K562 (cell line): ENCODE measurements at regions not wholly inside any gene's neighbourhood (a gene's known extent, or its start where the extent isn't known, plus 50 kb on each side); places are given as distances from the start of the nearest gene placed in this dataset.

ENCODE experiments used
- ATF3 ChIP-seq, 2 experiments: fragments of 450-650 bp in 1 of 2; sonication (generic) in 1 of 2; formaldehyde crosslinking in 1 of 2; IDR thresholded peaks in 1 of 2; conservative IDR thresholded peaks in 1 of 2; 2 replicates each; pipeline versions ENCODE4 v1.6.1 to v1.8.1; 2016 to 2023; ENCODE audit warnings: mild to moderate bottlenecking in 2 of 2, moderate library complexity in 2 of 2, inconsistent platforms in 1 of 2, missing genetic modification reagents in 1 of 2
- ELF1 ChIP-seq: fragments of 200-800 bp; sonication (Bioruptor generic); IDR thresholded peaks from 2 replicates; pipeline ENCODE4 v1.6.1; 2016; ENCODE audit warnings: missing genetic modification characterization, missing compliant biosample characterization
- FOSL1 ChIP-seq: fragments of 200-800 bp; sonication (Bioruptor generic); conservative IDR thresholded peaks from 2 replicates; pipeline ENCODE4 v1.6.1; 2016; ENCODE audit warnings: missing genetic modification characterization, missing compliant biosample characterization
- GABPA ChIP-seq: fragments of 200-800 bp; sonication (Bioruptor generic); conservative IDR thresholded peaks from 2 replicates; pipeline ENCODE4 v1.6.1; 2016; ENCODE audit warnings: low read depth, missing genetic modification characterization, missing compliant biosample characterization
- HDAC3 ChIP-seq: fragments of 450-650 bp; IDR thresholded peaks from 2 replicates; pipeline ENCODE4 v1.6.1; 2018; ENCODE audit warnings: borderline replicate concordance, mild to moderate bottlenecking, moderate library complexity; ENCODE audit not compliant: partially characterized antibody
- IRF2 ChIP-seq: sonication (generic); formaldehyde crosslinking; IDR thresholded peaks from 2 replicates; pipeline ENCODE4 v1.8.1; 2022; ENCODE audit warnings: mild to moderate bottlenecking, missing genetic modification reagents
- JUNB ChIP-seq: fragments of 450-650 bp; formaldehyde crosslinking; conservative IDR thresholded peaks from 2 replicates; pipeline ENCODE4 v1.4.0; 2020; ENCODE audit warnings: mild to moderate bottlenecking
- JUND ChIP-seq, 2 experiments: IDR thresholded peaks; 2 replicates in 1 of 2; 3 replicates in 1 of 2; pipeline ENCODE4 v1.6.1; 2011; ENCODE audit warnings: borderline replicate concordance in 2 of 2, low read depth in 2 of 2, low read length in 2 of 2, improper control_type of control experiment in 1 of 2, missing biosample characterization in 1 of 2, missing genetic modification characterization in 1 of 2, missing genetic modification reagents in 1 of 2
- NR2C1 ChIP-seq, 2 experiments: fragments of 450-650 bp; IDR thresholded peaks; 2 replicates each; pipeline ENCODE4 v1.6.1; 2017; ENCODE audit warnings: mild to moderate bottlenecking in 2 of 2, antibody characterized with exemption in 1 of 2, inconsistent platforms in 1 of 2, missing compliant biosample characterization in 1 of 2, missing genetic modification characterization in 1 of 2
- NR2C2 ChIP-seq, 2 experiments: fragments of 200-800 bp in 1 of 2; sonication (Bioruptor generic) in 1 of 2; sonication (generic) in 1 of 2; formaldehyde crosslinking in 1 of 2; IDR thresholded peaks; 2 replicates each; pipeline versions ENCODE4 v1.6.1 to v1.8.0; 2016 to 2022; ENCODE audit warnings: mild to moderate bottlenecking in 1 of 2, missing compliant biosample characterization in 1 of 2, missing genetic modification characterization in 1 of 2, missing genetic modification reagents in 1 of 2
- VEZF1 ChIP-seq: fragments of 200-800 bp; sonication (Bioruptor generic); IDR thresholded peaks from 2 replicates; pipeline ENCODE4 v1.6.1; 2017; ENCODE audit warnings: missing genetic modification characterization, missing compliant biosample characterization
- ZBTB40 ChIP-seq, 2 experiments: fragments of 450-650 bp in 1 of 2; sonication (generic) in 1 of 2; formaldehyde crosslinking in 1 of 2; IDR thresholded peaks; 2 replicates each; pipeline versions ENCODE4 v1.7.1 to v1.9.0; 2016 to 2022; ENCODE audit warnings: inconsistent platforms in 1 of 2, mild to moderate bottlenecking in 1 of 2, missing genetic modification reagents in 1 of 2

GRCh38 chr18:38940863-38941531, 1375.4 kb upstream of the CELF4 start (continued):
- no peak for TF ChIP-seq VEZF1 (CRISPR knock-in tag)
- peak; percentile 82 for TF ChIP-seq ZBTB40 (IDR thresholded peaks at IDR 0.05)
- TF ChIP-seq ZBTB40 (CRISPR knock-in tag; IDR thresholded peaks at IDR 0.05) = no peak
- TF ChIP-seq FOSL1 (tag) = peak; percentile 85
- peak; percentile 76 for TF ChIP-seq ELF1 (tag)
- TF ChIP-seq NR2C2 (CRISPR knock-in tag; IDR thresholded peaks at IDR 0.05) = no peak
- peak; percentile 49; the same call in 1 of the 2 replicates for TF ChIP-seq NR2C2 (tag; IDR thresholded peaks at IDR 0.05)
- TF ChIP-seq IRF2 = peak; percentile 99
- peak; percentile 76 for TF ChIP-seq GABPA (tag)
- TF ChIP-seq JUNB (CRISPR knock-in tag) = peak; percentile 79
- TF ChIP-seq NR2C1 (IDR thresholded peaks at IDR 0.05) = no peak
- peak; percentile 29; the same call in 1 of the 2 replicates for TF ChIP-seq NR2C1 (tag; IDR thresholded peaks at IDR 0.05)
- TF ChIP-seq JUND (IDR thresholded peaks at IDR 0.05; ENCODE audit: borderline replicate concordance, low read depth, low read length) = peak; percentile 10; the same call in 1 of the 2 replicates
- peak; percentile 55; the same call in 1 of the 3 replicates for TF ChIP-seq JUND (tag; IDR thresholded peaks at IDR 0.05; ENCODE audit: borderline replicate concordance, low read depth, low read length)
- no peak for TF ChIP-seq HDAC3
- TF ChIP-seq ATF3 (IDR thresholded peaks at IDR 0.05) = peak; percentile 46
- TF ChIP-seq ATF3 (CRISPR knock-in tag; conservative IDR thresholded peaks at IDR 0.05) = no peak
